Bone marrow (tissue), 2 donors: ENCODE measurements at regions not wholly inside any gene's neighbourhood (a gene's known extent, or its start where the extent isn't known, plus 50 kb on each side); places are given as distances from the start of the nearest gene placed in this dataset.

Experiments used
- DNase-seq, 2 donors: peaks; one replicate each; lab custom pipeline; 2025; lab: John Stamatoyannopoulos, UW

DNA sequence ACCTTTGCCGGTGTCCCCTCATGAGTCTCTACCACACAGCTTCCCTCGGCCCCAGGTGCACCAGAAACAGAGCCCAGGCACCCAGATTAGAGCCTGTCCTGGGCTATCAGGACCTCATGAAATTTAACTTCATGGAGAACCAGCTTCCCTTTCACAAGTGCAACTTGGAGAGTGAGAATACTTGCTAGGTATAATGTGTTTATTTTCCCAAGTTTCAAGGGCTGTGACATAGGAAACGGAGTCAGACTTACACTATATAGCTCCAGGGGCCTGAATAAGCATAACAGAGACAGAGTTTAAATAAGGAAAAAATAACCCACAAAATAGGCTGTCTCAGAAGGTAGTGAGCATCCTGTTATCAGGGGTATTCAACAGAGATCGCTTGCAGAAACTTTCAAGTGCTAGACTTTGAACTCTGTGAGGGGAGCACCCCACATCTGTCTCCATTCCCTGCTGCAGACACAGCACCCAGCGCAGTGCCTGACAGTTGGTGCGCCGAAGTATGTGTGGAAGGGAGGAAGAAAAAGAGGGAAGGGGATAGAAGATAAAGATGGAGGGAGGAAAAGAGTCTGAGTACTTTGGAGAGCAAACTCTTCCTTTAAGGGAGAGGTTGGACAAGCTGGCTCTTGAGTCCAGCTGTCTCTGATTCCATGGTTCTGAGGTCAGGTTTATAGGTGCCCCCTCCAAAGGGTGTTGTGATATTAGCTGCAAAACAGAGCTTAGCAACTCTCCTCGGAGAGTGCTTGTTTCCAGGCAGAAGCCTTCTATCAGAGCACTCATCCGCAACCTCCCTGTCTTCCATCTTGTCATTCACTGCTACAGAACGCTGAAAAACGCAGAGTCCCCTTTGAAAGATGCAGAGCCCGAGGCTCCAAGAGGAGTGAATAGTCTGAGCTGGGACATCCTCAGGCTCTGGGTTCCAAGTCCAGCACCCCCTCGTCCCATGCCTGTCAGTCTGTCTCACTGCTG, 84.8 kb downstream of the CPN2 start:
- DNase-seq = no peak

GRCh38 chr3:194267744-194268653, 83.1 kb downstream of the CPN2 start:
- DNase-seq = no peak

GRCh38 chr3:194268654-194269512, 82.2 kb downstream of the CPN2 start:
- DNase-seq = no peak

GRCh38 chr3:194269610-194270145, 81.5 kb downstream of the CPN2 start:
- no peak for DNase-seq

GRCh38 chr3:194270627-194271459, 80.3 kb downstream of the CPN2 start:
- no peak for DNase-seq

DNA sequence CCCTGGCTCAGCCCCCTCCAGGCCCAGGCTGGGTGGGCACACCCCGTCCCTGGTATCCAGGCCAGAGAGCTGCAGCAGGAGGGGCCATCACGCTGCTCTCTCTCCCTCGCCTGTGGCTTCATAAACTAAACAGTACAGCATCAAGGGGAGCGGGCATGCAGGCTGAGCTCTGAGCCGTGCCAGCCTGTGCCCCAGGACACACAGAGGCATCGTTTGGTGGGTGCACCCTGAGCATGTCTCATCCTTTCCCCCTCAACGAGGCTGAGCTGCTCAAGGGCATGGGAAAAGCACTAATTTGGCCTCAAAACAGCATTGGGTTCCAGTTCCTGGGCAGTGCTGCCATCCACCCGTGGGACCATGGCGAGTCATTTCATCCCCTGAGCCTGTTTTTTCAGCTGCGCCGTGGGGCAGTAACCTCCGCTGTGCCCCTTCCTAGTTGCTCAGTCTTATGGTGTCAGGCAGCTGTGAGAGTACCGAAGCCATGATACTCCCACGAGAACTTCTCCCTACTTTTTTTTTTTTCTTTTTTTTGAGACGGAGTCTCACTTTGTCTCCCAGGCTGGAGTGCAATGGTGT, 79.6 kb downstream of the CPN2 start:
- no peak for DNase-seq

DNA sequence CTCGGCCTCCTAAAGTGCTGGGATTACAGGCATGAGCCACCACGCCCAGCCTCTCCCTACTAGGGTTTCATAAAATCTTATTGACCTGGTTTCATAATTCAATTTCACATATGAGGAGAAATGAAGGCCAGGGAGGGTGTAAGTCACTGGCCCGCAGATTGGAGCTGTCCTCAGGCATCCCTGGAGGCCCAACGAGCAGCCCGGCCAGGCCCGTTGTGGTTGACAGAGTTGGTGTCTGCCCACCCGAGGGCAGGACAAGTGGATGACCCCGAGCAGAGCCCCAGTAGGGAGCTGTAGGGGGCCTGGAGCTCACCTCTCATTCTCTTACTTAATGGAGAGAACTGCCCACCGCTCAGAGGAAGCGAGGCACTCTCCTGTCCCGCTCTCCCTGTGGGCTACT, 78.9 kb downstream of the CPN2 start:
- no peak for DNase-seq

GRCh38 chr3:194272861-194273742, 78.0 kb downstream of the CPN2 start:
- no peak for DNase-seq

- no peak for DNase-seq
These were observed 77.3 kb downstream of the CPN2 start for GRCh38 chr3:194273743-194274310.

DNA sequence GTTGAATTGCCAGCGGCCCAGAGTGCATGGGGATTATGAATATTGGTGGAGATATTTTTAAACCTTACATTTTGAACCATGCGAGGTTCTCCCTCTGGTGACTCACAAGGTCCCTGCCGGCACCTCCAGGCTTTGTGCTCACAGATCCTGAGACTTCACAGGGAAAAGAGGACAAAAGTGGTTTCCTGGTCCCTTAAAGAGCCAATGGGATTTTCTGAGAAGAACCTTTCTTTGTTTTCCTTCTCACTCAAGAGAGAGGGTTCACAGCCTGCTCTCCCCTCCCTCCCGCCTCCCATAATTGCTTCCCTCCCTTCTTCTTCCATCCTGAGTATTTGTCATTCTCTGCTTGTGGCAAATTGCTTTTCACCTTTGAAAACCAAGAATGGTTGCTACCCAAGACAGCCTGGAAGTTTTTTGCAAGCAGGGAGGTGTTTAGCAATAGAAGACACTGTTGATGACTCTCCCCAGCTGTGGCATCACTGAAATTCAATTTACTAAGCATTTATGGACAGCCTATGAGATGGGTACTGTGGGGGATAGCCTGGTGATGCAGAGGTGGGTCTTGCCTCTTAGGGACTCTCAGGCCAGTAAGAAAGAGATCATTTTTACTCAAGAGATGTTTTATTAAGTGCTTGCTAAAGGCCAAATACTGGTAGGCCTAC, 76.6 kb downstream of the CPN2 start:
- no peak for DNase-seq

DNA sequence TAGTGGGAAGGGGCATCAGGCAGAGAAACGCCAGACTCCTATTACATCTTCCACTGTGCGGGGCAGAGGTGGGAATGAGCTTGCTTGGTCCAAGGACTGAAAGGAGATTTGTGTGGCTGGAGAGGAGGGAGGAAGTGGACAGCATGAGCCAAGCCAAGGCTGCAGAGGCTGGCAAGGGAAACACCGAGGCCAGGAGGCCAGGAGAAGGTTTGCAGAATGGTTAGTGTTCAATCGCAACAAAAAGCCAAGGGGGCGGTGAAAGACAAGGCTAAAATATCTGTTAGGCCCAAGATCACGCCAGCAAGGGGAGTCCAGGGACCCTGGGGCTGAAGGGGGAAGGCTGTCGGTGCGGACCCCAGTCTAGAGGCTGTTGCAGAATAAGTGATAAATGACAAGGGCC, 75.8 kb downstream of the CPN2 start:
- no peak for DNase-seq

- DNase-seq = no peak
These were observed 75.4 kb downstream of the CPN2 start for GRCh38 chr3:194275721-194276120.

GRCh38 chr3:194276768-194277103, 74.4 kb downstream of the CPN2 start:
- DNase-seq = no peak

DNA sequence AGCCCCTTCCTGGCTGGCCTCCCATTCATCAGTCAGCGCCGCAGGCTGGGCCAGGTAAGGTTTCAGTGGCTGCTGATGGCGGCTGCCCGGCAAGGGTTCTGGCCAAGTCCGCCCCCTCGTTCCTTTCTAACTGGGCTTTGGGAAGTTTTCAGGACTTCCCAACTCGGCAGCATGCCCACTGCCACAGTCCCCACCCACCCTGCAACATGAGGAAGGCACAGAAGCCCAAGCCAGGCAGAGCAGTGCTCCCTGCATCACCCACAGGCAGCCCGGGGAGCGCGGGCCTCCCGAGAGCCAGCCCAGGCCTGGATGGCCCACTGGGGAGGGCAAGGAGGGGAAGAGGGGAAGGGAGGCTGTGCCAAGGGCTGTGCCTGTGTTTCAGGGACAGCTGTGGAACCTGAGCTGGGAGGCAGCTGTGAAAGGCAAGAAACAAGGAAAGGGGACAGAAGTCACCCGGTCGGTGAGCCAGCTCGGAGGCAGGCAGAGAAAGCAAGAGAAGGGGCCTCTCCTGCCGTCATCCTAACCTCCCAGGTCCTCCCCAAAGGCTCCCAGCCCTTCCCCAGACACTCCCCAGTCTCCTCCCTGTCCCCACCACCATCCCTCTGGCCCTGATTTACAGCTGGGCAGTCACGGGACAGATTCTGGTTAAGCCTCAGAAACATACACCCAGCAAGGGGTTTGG, 73.9 kb downstream of the CPN2 start:
- no peak for DNase-seq

DNA sequence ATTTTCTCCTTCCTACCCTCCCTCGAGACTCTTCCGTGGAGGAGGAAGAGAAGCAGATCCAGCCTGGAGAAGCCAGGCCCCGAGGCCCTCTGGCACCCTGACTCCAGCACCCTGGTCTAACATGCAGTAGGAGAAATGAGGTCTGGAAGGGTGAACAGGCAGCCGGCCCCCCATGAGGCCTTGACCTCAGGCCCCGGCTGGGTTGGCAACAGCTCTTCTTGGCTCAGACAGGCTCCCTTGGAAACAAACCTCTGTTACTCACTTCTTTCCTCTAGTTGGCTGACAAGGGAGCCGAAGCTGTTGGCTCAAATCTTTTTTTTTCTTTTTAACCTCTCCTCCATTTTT, 73.4 kb downstream of the CPN2 start:
- no peak for DNase-seq

DNA sequence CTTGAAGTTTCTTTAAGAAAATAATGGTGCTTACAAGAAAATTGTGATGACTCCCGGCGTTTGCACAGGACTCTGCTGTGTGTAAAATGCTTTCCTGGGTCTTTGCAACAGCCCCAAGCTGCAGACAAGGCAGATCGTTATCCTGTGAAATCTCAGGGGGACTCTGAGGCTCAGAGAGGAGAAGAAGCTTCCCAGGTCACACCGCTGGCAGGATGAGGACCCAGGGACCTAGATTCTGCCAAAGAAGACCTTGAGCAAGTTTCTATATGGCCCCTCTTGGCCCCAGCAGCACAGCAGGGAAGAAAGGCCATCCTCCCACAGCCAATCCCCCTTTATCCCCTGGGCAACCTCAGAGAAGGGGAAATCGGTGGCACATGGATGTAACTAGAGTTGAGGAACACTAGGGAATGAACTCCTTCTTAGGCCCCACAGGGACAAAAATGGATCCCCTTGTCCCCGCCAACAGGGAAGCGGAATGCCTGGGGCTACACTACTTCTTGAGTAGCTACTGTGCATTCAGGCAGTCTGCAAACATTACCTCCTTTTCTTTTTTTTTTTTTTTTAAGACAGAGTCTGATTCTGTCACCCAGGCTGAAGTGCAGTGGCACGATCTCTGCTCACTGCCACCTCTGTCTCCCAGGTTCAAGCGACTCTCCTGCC, 72.8 kb downstream of the CPN2 start:
- no peak for DNase-seq

- DNase-seq = no peak
These were observed 72.0 kb downstream of the CPN2 start for GRCh38 chr3:194279101-194279500.
